PC-3 (cell line): ENCODE measurements at regions not wholly inside any gene's neighbourhood (a gene's known extent, or its start where the extent isn't known, plus 50 kb on each side); places are given as distances from the start of the nearest gene placed in this dataset.

ENCODE experiments used
- ATAC-seq: fragments of 200-7000 bp; cut with Tn5 transposase; 2 replicates; pipeline ENCODE4 v1.9.1; 2020; ENCODE audit warnings: mild to moderate bottlenecking, moderate library complexity
- BruUV-seq: library from RNA; stranded (reverse); fragments of 400-500 nt; replicated peaks from 2 replicates; lab custom pipeline; 2021; lab: Mats Ljungman, UMichigan
- CTCF ChIA-PET: fragments of 300-600 bp; sonication (Branson Sonifier 250); formaldehyde crosslinking; loops from one replicate; lab custom pipeline; 2022; ENCODE audit warnings: antibody characterized with exemption; lab: Charles Lee
- POLR2A ChIA-PET: fragments of 300-600 bp; sonication (Branson Sonifier 250); formaldehyde crosslinking; loops from one replicate; lab custom pipeline; 2022; ENCODE audit warnings: antibody characterized with exemption; ENCODE audit not compliant: unreplicated experiment; lab: Charles Lee
- DNase-seq: peaks from one replicate; pipeline ENCODE4 v3.0.0-alpha.2; 2015
- H2AFZ ChIP-seq: fragments of 300-600 bp; sonication (generic); 2 replicates; pipeline ENCODE4 v1.6.0; 2016; ENCODE audit warnings: antibody characterized with exemption, low read length
- H3F3A ChIP-seq: fragments of 300-600 bp; sonication (generic); one replicate; pipeline ENCODE4 v1.6.0; 2017; ENCODE audit warnings: antibody characterized with exemption, low read length, control low read depth, mild to moderate bottlenecking; ENCODE audit not compliant: unreplicated experiment
- H3K27ac ChIP-seq: fragments of 300-600 bp; sonication (generic); 2 replicates; pipeline ENCODE4 v1.5.1; 2016; ENCODE audit warnings: mild to moderate bottlenecking, low read length
- H3K27me3 ChIP-seq: fragments of 300-600 bp; sonication (generic); 2 replicates; pipeline ENCODE4 v1.6.1; 2016; ENCODE audit warnings: low read length, mixed read lengths
- H3K36me3 ChIP-seq: fragments of 300-600 bp; sonication (generic); 2 replicates; pipeline ENCODE4 v1.6.1; 2016; ENCODE audit warnings: low read depth, mixed run types, low read length, mixed read lengths
- H3K4me1 ChIP-seq: fragments of 300-600 bp; sonication (generic); 2 replicates; pipeline ENCODE4 v1.5.1; 2016; ENCODE audit warnings: low read length; ENCODE audit not compliant: insufficient read depth
- H3K4me2 ChIP-seq: fragments of 300-600 bp; sonication (generic); 2 replicates; pipeline ENCODE4 v1.6.0; 2016; ENCODE audit warnings: low read length
- H3K4me3 ChIP-seq: fragments of 300-600 bp; sonication (generic); 2 replicates; pipeline ENCODE4 v1.5.1; 2016; ENCODE audit warnings: mild to moderate bottlenecking, low read length, mixed read lengths
- H3K79me2 ChIP-seq: fragments of 300-600 bp; sonication (generic); 2 replicates; pipeline ENCODE4 v1.6.1; 2017; ENCODE audit warnings: low read length, mixed read lengths
- H3K9ac ChIP-seq: fragments of 300-600 bp; sonication (generic); 2 replicates; pipeline ENCODE4 v1.6.0; 2016; ENCODE audit warnings: mild to moderate bottlenecking, low read length
- H3K9me2 ChIP-seq: fragments of 300-600 bp; sonication (generic); replicated peaks from 2 replicates; pipeline ENCODE4 v1.6.1; 2016; ENCODE audit warnings: mixed run types, low read length, mixed read lengths
- H3K9me3 ChIP-seq: fragments of 300-600 bp; sonication (generic); 2 replicates; pipeline ENCODE4 v1.6.1; 2016; ENCODE audit warnings: low read length, mixed read lengths
- H4K20me1 ChIP-seq: fragments of 300-600 bp; sonication (generic); 2 replicates; pipeline ENCODE4 v1.6.1; 2016; ENCODE audit warnings: low read length, mixed read lengths
- EZH2 ChIP-seq: fragments of 300-600 bp; sonication (generic); IDR thresholded peaks from one replicate; pipeline ENCODE4 v1.6.1; 2017; ENCODE audit warnings: antibody characterized with exemption, mild to moderate bottlenecking, low read length; ENCODE audit not compliant: unreplicated experiment
- EZH2phosphoT487 ChIP-seq: fragments of 300-600 bp; sonication (generic); IDR thresholded peaks from 2 replicates; pipeline ENCODE4 v1.6.1; 2018; ENCODE audit warnings: mild to moderate bottlenecking, antibody characterized with exemption, low read length, borderline replicate concordance
- intact Hi-C: fragments of 100-400 bp; cut with micrococcal nuclease; formaldehyde crosslinking; loops from 2 replicates; pipeline ENCODE4 v1.9.0; 2023
- TF ChIP-seq, protein P1 (sequence below): fragments of 300-600 bp; sonication (generic); conservative IDR thresholded peaks from 2 replicates; pipeline ENCODE4 v1.5.1; 2017; ENCODE audit warnings: antibody characterized with exemption, low read depth, mild to moderate bottlenecking, low read length

- Histone ChIP-seq H3K4me2 (no peak overlapping the region), H3K36me3 (no peaks in the 10 kb centered on the region), H4K20me1 (no peaks in the 10 kb centered on the region), H3K27ac (no peak overlapping the region), H3K79me2 (no peaks in the 10 kb centered on the region), H3F3A (no peaks in the 10 kb centered on the region), H3K9me2 (no peaks in the 10 kb centered on the region), H3K4me3 (no peak overlapping the region), H3K9me3 (no peaks in the 10 kb centered on the region), H2AFZ (no peak overlapping the region), H3K27me3 (no peaks in the 10 kb centered on the region), H3K9ac (no peak overlapping the region), H3K4me1 (peaks cover 13% of the 10 kb centered on the region)
- CTCF ChIA-PET, result no interaction called here
- intact Hi-C loops, result no loop called here
- TF ChIP-seq EZH2 (no peak), EZH2phosphoT487 (no peak)
- TF ChIP-seq, protein P1, sequence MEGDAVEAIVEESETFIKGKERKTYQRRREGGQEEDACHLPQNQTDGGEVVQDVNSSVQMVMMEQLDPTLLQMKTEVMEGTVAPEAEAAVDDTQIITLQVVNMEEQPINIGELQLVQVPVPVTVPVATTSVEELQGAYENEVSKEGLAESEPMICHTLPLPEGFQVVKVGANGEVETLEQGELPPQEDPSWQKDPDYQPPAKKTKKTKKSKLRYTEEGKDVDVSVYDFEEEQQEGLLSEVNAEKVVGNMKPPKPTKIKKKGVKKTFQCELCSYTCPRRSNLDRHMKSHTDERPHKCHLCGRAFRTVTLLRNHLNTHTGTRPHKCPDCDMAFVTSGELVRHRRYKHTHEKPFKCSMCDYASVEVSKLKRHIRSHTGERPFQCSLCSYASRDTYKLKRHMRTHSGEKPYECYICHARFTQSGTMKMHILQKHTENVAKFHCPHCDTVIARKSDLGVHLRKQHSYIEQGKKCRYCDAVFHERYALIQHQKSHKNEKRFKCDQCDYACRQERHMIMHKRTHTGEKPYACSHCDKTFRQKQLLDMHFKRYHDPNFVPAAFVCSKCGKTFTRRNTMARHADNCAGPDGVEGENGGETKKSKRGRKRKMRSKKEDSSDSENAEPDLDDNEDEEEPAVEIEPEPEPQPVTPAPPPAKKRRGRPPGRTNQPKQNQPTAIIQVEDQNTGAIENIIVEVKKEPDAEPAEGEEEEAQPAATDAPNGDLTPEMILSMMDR, result no peak
- DNase-seq, result no peak
- no TSS peak for BruUV-seq
- ATAC-seq, result no peak
- POLR2A ChIA-PET, result no interaction called here
Observed at GRCh38 chr5:57324861-57325260, 151.0 kb downstream of the GPBP1 start.

GRCh38 chr5:57324181-57324580, 150.3 kb downstream of the GPBP1 start:
- CTCF ChIA-PET, result no interaction called here
- Histone ChIP-seq H3K9me3 (no peaks in the 10 kb centered on the region), H3F3A (no peaks in the 10 kb centered on the region), H3K27ac (no peak overlapping the region), H3K79me2 (no peaks in the 10 kb centered on the region), H3K9me2 (no peaks in the 10 kb centered on the region), H3K9ac (no peak overlapping the region), H3K4me3 (no peak overlapping the region), H4K20me1 (no peaks in the 10 kb centered on the region), H3K27me3 (no peaks in the 10 kb centered on the region), H3K4me2 (no peak overlapping the region), H3K36me3 (no peaks in the 10 kb centered on the region), H2AFZ (no peak overlapping the region), H3K4me1 (peaks cover 13% of the 10 kb centered on the region)
- no TSS peak for BruUV-seq
- ATAC-seq (no peak), DNase-seq (no peak)
- no peak for TF ChIP-seq EZH2
- TF ChIP-seq, protein P1, result no peak
- TF ChIP-seq EZH2phosphoT487, result no peak
- intact Hi-C loops, result no loop called here
- POLR2A ChIA-PET, result no interaction called here

DNA sequence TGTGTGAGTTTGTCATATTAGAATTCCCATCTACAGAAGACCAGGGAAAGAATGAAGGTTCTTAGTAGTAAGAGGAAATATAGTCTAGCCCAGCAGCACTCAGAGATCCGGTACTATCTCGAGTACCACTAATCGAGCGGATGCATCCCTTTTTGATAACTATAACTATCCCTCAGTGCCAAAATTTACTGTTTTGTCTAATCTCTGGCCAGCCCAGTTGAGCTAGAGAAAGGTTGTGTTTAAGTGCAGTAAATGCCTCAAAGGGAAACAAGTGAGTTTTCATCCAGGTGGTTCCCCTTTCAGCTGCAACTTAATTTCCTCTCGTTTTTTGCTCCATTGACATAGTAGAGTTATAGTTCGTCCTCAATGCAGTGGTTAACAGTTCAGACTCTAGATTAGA, 146.7 kb downstream of the GPBP1 start:
- no peak for ATAC-seq

More for the DNA sequence above, 146.7 kb downstream of the GPBP1 start:
- no peaks in the 10 kb centered on the region for H3K9me3 ChIP-seq
- peaks cover 10% of the 10 kb centered on the region for H3K4me1 ChIP-seq
- no TSS peak for BruUV-seq
- POLR2A ChIA-PET, result no interaction called here
- no peaks in the 10 kb centered on the region for H3K79me2 ChIP-seq
- intact Hi-C loops, result no loop called here
- no peak for DNase-seq
- no peak overlapping the region for H2AFZ ChIP-seq
- H3K27ac ChIP-seq, result no peak overlapping the region
- H3K4me3 ChIP-seq, result no peak overlapping the region
- TF ChIP-seq, protein P1, result no peak
- TF ChIP-seq EZH2phosphoT487 (no peak), EZH2 (no peak)
- no peaks in the 10 kb centered on the region for H3K27me3 ChIP-seq
- no peaks in the 10 kb centered on the region for H3K9me2 ChIP-seq
- no peaks in the 10 kb centered on the region for H4K20me1 ChIP-seq
- no peaks in the 10 kb centered on the region for H3K36me3 ChIP-seq
- H3K4me2 ChIP-seq, result no peak overlapping the region
- H3F3A ChIP-seq, result no peaks in the 10 kb centered on the region
- H3K9ac ChIP-seq, result no peak overlapping the region
- CTCF ChIA-PET, result no interaction called here
